NCI-H1092 (cell line): ENCODE measurements at regions not wholly inside any gene's neighbourhood (a gene's known extent, or its start where the extent isn't known, plus 50 kb on each side); places are given as distances from the start of the nearest gene placed in this dataset.

ENCODE experiments used
- DNase-seq: peaks from one replicate; lab custom pipeline; 2025; lab: John Stamatoyannopoulos, UW

DNA sequence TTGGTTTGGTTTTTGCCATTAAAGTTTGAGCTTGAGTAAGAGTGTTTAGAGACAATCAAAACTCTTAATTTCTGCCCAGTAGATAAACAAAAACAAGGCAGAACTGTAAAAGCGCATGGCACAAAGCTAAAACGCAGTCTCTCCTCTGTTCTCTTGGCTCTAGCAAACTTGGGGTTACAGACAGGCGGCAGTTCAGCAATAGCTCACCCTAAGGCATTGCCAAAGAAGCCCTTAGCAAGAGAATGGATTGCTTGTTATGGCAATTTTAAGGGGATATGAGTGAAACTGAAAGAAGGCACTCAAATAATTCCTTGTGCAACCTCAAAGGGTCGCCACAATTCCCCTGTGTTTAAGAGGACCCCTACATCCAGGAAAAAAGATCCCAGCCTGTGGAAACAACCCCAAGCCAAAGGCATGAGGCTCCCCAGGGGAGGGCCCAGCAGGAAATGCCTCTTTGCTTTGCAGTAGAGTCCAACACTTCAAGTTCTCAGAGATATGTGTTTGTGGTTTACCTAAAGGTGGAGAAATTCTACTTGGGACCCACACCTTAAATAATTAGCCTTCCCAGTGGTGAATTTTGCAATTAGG, 317.0 kb upstream of the MPDZ start:
- no peak for DNase-seq

- DNase-seq: no peak
Measured at GRCh38 chr9:13590996-13591395, 311.5 kb upstream of the MPDZ start.

- no peak for DNase-seq
Measured at GRCh38 chr9:13589034-13589737, 309.7 kb upstream of the MPDZ start.

DNA sequence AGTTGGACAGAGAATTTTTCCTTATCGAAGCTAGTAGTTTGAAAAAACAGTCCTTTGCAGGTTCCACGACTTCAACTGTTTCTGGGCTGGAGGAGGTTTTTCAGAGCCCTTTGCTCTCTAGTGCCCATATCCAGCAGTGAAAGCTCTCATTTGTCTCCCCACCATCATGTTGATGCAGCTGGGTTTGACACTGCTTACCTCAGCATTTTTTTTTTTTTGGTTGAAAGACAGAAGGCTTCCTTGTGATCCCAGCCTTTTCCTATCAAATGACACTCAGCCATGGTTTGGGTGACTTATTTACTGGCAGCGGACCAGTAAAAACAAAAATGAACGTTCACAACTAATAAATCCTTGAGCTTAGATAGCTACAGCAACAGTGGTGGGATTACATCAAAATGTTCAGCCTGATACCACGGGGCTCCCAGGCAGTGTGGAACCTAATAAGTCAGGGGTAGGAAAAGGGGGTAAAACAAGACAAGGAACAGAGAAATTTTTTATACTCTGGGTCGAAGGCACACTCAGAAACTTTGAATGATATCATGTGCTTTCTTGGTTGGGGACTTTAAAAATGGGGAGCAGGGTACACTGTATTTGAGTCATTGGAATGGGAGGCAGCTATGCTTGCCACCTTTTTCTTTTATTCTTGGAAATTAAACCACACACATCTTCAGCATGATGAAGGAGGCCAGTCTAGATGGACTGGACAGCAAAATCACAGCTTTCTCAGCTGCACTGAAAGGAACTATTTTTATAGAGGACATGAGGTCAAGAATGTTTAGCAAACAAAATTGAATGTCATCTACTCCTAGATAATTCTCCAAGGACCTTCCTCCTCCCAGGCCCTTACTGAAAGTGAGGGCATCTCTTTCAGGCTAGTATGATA, 308.9 kb upstream of the MPDZ start:
- no peak for DNase-seq

- DNase-seq: no peak
Measured at GRCh38 chr9:13587571-13587970, 308.1 kb upstream of the MPDZ start.

DNA sequence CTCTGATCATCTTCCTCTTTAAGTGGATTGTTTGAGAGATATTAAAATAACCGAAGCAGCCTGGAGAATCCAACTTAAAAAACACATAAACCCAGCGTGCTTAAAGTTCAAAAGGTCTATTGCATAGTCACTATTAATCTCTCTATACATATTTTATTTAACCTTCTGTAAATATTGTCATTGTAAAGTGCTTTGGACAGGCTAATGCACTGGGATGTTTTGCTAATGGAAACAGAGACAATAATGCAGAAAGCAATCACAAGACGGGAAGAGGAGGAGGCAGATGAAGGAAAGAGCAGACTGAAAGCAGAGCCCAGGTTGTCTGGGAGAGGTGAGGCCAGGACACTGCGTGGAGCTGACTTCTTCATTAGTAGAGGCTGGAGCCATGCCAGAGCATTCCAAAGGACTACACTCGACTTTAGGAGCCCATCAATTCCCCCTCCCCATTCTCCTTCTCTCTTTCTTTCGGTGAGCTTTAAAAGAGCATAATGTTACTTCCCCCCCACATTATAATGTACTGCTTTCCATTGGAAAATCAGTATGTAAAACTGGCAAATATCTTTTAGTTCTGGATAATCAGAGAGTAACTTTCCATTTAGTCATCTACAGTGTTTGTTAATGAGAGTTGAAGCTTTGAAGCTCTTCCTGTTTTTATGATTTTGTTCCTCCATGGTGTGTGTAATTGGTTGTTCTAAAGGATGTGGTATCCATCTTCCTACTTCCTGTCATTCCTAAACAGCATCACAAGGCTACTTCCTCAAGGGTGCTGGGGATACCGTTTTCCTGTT, 307.3 kb upstream of the MPDZ start:
- no peak for DNase-seq

GRCh38 chr9:13580760-13581159, 301.3 kb upstream of the MPDZ start:
- DNase-seq: no peak

- no peak for DNase-seq
Measured at GRCh38 chr9:13580131-13580530, 300.6 kb upstream of the MPDZ start.

DNA sequence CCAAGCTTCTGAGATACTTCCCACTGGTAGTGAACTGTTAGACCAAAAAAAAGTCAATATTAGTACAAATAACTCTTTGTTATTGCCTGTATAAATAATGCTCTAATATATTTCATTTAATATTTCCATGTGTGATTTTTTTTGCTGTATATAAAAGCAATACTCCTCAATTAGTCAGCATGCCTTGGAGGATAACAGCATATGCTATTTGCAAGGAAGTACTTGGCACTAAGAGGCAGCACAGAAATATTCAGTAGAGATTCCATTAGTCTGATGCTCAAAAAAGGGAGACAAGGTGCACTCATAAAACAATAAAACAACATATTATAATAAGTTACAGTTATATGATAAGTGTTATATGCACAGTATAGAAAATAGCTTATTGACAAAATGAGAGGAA, 296.6 kb upstream of the MPDZ start:
- DNase-seq: no peak

GRCh38 chr9:13575558-13575957, 296.1 kb upstream of the MPDZ start:
- no peak for DNase-seq

DNA sequence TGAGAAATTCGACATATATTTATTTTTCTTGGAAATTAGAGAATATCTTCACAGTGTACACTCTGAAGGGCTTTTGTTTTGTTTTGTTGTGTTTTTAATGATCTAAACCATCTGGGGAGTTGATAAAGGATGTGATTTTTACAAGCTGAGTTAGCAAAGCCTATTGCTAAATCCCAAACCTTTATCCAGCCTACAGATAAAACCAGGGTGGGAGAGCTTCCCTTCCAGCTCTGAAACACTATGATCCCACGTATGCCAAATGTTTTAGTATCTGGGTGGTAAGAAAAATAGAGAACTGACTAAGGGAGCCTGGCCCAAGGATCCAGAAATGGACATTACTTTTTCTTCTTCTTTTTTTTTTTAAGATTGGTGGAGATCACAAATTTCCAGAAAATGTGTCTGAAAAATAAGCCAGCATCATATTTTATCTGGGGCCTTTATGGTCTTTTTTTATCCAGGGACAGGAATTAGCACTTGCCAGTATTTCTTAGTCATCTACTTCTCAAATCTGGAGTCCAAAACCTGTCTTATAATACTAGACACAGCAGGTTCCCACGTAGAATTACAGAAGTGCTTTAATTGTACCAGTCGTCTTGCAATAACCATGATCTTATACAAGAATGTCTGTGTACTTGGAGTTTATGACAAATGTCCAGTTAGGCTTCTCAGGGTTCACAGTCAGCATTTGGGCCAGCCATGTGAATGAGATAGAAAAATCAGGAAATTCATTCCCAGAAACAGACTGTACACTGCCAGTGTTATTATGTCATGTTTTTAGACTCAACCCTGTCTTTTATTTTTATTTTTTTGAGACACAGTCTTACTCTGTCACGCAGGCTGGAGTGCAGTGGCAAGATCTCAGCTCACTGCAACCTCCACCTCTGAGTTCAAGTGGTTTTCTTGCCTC, 290.8 kb upstream of the MPDZ start:
- no peak for DNase-seq

DNA sequence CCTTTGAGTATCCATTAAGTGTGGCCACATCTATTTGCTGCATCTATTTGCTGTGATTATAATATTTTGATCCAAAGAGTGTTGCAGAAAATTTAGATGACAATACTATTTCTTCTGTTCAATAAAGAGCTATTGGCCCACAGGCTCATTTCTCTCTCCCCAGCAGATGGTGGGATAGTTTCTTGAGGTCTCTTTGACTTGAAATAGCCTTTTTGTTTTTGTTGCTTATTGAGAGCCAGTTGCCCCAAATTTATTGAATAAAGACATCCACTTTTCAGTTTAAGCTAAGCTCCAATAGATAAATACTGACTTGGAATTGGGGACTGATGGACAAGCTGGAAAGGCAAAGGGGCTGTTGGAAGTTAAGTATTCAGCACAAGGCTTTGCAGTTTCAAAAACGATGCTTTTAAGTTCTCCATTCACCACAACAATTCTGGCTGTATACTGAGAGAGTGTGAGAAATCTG, 290.1 kb upstream of the MPDZ start:
- DNase-seq: no peak

GRCh38 chr9:13568841-13569601, 289.5 kb upstream of the MPDZ start:
- DNase-seq: peak; percentile 87

DNA sequence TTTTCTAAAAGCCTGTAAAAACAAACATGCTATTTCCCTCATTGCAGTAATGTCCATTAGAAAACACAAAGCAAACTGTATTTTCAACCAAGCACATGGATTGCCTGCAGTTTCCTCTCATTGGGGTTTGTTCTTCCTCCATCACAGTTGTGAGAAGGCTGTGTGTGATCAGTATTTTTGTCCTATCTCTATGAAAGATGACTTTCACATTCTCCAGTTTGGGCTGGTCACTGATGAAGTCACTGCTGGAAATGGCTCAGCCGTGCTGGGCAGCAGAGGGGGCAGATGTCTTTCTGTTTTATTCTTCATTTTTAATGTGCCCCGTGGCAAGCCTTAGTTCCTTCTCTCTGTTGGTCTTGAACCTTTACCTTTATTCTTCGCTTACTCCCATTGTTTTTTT, 288.9 kb upstream of the MPDZ start:
- DNase-seq: peak; percentile 49

- DNase-seq: no peak
Measured at GRCh38 chr9:13567833-13568232, 288.3 kb upstream of the MPDZ start.

- no peak for DNase-seq
Measured at GRCh38 chr9:13557746-13558145, 278.3 kb upstream of the MPDZ start.

GRCh38 chr9:13556656-13557055, 277.2 kb upstream of the MPDZ start:
- DNase-seq: no peak

DNA sequence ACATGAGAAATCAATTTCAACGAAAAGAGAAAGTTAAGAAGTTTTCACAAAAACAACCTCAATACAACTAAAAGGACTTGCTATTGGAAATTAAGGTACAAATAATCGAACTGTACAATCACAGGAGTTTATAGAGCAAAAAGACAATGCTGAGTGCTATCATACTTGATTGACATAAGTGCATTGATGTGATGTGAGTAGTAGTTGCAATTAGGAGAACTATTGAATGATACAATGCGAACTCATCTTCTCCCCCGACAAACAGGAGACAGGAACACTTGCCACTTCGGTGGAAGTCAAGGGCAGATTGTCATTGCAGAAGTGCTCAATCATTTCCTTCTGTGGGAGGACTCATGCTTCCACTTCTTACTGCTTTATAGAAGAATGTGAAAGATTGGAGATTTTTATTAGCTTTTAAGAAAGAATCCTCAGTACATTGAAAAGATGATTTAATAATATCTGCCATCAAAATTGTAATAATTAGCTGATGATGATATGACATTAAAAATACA, 276.6 kb upstream of the MPDZ start:
- DNase-seq: no peak

- DNase-seq: no peak
Measured at GRCh38 chr9:13555516-13555915, 276.0 kb upstream of the MPDZ start.

DNA sequence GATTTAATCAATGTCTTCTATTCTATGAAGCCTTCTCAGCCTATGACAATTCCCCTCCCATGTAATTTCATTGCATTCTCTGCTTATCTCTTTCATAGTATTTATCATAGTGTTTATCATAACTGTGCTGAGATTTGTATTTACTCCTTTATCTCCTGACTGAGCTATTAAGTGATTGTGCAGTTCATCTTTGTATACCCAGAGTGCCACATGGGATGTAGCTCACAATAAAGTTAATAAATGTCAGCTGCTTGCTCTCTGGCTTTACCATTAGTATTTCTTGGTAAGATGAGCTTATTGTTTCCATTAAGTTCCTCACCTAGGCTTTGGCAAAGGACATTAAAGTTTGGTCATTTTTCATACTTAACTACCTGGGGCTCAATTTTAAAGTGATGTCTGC, 275.1 kb upstream of the MPDZ start:
- no peak for DNase-seq
